ENCODE measurements at regions not wholly inside any gene's neighbourhood (a gene's known extent, or its start where the extent isn't known, plus 50 kb on each side); places are given as distances from the start of the nearest gene placed in this dataset.

DNA sequence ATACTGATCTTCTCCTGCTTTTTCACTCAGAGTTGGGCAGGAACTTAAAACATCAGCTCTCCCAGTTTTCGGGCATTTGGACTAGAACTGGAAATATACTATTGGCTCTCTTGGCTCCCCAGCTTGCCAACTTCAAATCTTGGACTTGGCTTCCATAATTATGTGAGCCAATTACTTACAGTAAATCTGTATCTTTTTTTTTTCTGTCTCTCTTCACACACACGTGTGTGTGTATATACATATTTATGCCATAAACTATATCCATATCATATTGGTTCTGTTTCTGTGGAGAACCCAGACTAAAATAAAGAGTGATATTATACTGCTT lies 379.6 kb upstream of the PRR16 start:
- H3K4me1 ChIP-seq (ENCODE audit: insufficient read depth, insufficient read length) = no peaks in the 10 kb centered on the region
- no peak overlapping the region for H3K9ac ChIP-seq (ENCODE audit: insufficient read length, low read depth)
- no peak overlapping the region for H3K4me3 ChIP-seq (ENCODE audit: insufficient read length, low read depth)
- H3K9me3 ChIP-seq (ENCODE audit: insufficient read depth, low read length) = no peaks in the 10 kb centered on the region
- no peaks in the 10 kb centered on the region for H3K27me3 ChIP-seq (ENCODE audit: insufficient read depth, insufficient read length)
- no peak for DNase-seq (ENCODE audit: low read depth, low spot score)
- H3K36me3 ChIP-seq (ENCODE audit: insufficient read depth, insufficient read length, low read length) = no peaks in the 10 kb centered on the region
- no peak for TF ChIP-seq YY1 (IDR thresholded peaks at IDR 0.05; ENCODE audit: insufficient read depth, insufficient read length)
- TF ChIP-seq SUZ12 (IDR thresholded peaks at IDR 0.05; ENCODE audit: extremely low read depth, insufficient read depth, insufficient read length) = no peak
- no peak for TF ChIP-seq ZNF274 (IDR thresholded peaks at IDR 0.05; ENCODE audit: low read depth, low read length)

DNA sequence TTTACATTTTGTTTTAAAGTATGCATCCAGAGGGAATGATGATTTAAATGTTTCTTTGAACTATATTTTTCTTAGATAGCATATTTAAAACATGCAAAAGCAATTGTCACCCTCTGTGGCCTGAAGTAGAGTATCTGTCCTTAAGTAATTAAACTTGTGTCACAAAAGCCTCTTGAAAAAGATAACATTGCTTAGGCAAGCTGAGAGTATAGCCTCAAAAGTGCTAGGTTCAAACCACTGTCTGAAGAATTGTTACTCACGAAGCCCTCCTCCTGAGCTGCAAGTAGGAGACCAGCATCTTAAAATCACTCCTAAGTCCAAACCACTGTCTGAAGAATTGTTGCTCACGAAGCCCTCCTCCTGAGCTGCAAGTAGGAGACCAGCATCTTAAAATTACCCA lies 378.0 kb upstream of the PRR16 start:
- TF ChIP-seq ZNF274 (IDR thresholded peaks at IDR 0.05; ENCODE audit: low read depth, low read length) (no peak), YY1 (IDR thresholded peaks at IDR 0.05; ENCODE audit: insufficient read depth, insufficient read length) (no peak), SUZ12 (IDR thresholded peaks at IDR 0.05; ENCODE audit: extremely low read depth, insufficient read depth, insufficient read length) (no peak)
- Histone ChIP-seq H3K36me3 (ENCODE audit: insufficient read depth, insufficient read length, low read length) (no peaks in the 10 kb centered on the region), H3K9me3 (ENCODE audit: insufficient read depth, low read length) (no peaks in the 10 kb centered on the region), H3K4me3 (ENCODE audit: insufficient read length, low read depth) (no peak overlapping the region), H3K9ac (ENCODE audit: insufficient read length, low read depth) (no peak overlapping the region), H3K27me3 (ENCODE audit: insufficient read depth, insufficient read length) (no peaks in the 10 kb centered on the region), H3K4me1 (ENCODE audit: insufficient read depth, insufficient read length) (no peaks in the 10 kb centered on the region)
- no peak for DNase-seq (ENCODE audit: low read depth, low spot score)

DNA sequence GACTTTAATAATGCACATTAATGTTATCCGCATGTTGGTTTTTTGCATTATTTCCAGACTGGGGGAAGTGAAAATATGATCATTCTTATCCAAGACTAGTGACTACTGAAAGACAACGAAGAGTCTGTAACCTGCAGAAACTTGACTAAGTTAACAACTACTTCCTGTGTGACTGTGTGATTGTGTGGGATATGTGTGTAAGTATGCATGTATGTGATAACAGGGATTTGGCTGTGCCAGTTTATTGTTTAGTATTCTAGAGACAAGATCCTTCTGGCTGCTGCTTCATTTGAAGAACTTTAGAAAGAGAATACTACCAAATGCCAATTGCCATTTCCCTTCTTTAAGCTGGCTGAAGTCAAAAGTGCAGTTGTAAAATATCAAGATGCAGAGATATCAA lies 375.7 kb upstream of the PRR16 start:
- no peak overlapping the region for H3K4me3 ChIP-seq (ENCODE audit: insufficient read length, low read depth)
- TF ChIP-seq SUZ12 (IDR thresholded peaks at IDR 0.05; ENCODE audit: extremely low read depth, insufficient read depth, insufficient read length) (no peak), ZNF274 (IDR thresholded peaks at IDR 0.05; ENCODE audit: low read depth, low read length) (no peak), YY1 (IDR thresholded peaks at IDR 0.05; ENCODE audit: insufficient read depth, insufficient read length) (no peak)
- H3K9ac ChIP-seq (ENCODE audit: insufficient read length, low read depth) = no peak overlapping the region
- no peaks in the 10 kb centered on the region for H3K36me3 ChIP-seq (ENCODE audit: insufficient read depth, insufficient read length, low read length)
- no peaks in the 10 kb centered on the region for H3K27me3 ChIP-seq (ENCODE audit: insufficient read depth, insufficient read length)
- H3K4me1 ChIP-seq (ENCODE audit: insufficient read depth, insufficient read length) = no peaks in the 10 kb centered on the region
- DNase-seq (ENCODE audit: low read depth, low spot score) = no peak
- no peaks in the 10 kb centered on the region for H3K9me3 ChIP-seq (ENCODE audit: insufficient read depth, low read length)

GRCh38 chr5:120088836-120089235 lies 375.3 kb upstream of the PRR16 start:
- no peak for DNase-seq (ENCODE audit: low read depth, low spot score)
- Histone ChIP-seq H3K36me3 (ENCODE audit: insufficient read depth, insufficient read length, low read length) (no peaks in the 10 kb centered on the region), H3K27me3 (ENCODE audit: insufficient read depth, insufficient read length) (no peaks in the 10 kb centered on the region), H3K4me1 (ENCODE audit: insufficient read depth, insufficient read length) (no peaks in the 10 kb centered on the region), H3K4me3 (ENCODE audit: insufficient read length, low read depth) (no peak overlapping the region), H3K9ac (ENCODE audit: insufficient read length, low read depth) (no peak overlapping the region), H3K9me3 (ENCODE audit: insufficient read depth, low read length) (no peaks in the 10 kb centered on the region)
- TF ChIP-seq YY1 (IDR thresholded peaks at IDR 0.05; ENCODE audit: insufficient read depth, insufficient read length) = no peak
- TF ChIP-seq ZNF274 (IDR thresholded peaks at IDR 0.05; ENCODE audit: low read depth, low read length) = no peak
- TF ChIP-seq SUZ12 (IDR thresholded peaks at IDR 0.05; ENCODE audit: extremely low read depth, insufficient read depth, insufficient read length) = no peak

DNA sequence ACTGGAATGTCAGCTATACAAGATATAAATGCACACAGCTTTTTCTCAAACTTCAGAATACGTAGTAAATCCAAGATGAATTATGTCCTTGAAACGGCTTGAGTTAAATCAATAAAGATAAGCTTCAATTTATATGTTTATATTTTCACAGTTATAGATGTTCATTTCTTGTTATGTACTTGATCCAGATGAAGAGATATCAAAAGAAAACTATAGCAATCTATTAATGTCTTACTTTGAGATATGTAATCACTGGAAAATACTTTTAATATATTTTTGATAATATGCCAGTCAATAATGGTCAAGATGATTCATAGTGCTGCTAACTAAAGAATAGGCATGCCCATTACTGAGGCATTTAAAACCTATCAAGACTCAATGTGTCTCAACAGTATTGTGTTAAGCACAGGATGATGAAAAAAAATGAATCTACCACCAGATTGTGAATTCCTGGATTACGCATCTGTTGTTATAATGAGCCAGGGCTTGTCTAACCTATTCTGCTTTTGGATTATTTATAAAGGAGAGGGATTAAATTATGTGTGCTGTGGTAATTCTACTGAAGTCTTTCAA lies 372.6 kb upstream of the PRR16 start:
- Histone ChIP-seq H3K4me3 (ENCODE audit: insufficient read length, low read depth) (no peak overlapping the region), H3K9me3 (ENCODE audit: insufficient read depth, low read length) (no peaks in the 10 kb centered on the region), H3K36me3 (ENCODE audit: insufficient read depth, insufficient read length, low read length) (no peaks in the 10 kb centered on the region), H3K27me3 (ENCODE audit: insufficient read depth, insufficient read length) (no peaks in the 10 kb centered on the region), H3K4me1 (ENCODE audit: insufficient read depth, insufficient read length) (no peaks in the 10 kb centered on the region), H3K9ac (ENCODE audit: insufficient read length, low read depth) (no peak overlapping the region)
- TF ChIP-seq YY1 (IDR thresholded peaks at IDR 0.05; ENCODE audit: insufficient read depth, insufficient read length) = no peak
- no peak for DNase-seq (ENCODE audit: low read depth, low spot score)

DNA sequence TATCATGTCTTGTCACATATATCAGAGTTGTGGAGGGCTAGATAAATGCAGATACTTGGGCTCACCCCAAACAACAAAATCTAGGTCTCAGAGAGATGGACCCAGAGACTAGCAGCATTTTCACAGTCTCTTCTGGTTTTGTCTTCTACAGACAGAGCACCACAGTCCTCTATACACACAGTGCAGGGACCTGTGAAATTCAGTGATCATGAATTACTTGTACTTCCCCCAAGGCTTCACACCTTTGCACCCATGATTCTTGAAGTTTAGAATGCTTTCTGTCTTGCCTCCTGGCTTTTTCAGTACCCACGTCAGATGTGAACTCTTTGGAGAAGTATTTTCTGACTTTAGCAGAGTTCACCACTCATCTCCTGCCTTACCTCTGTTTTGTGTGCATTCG lies 371.5 kb upstream of the PRR16 start:
- Histone ChIP-seq H3K27me3 (ENCODE audit: insufficient read depth, insufficient read length) (no peaks in the 10 kb centered on the region), H3K4me3 (ENCODE audit: insufficient read length, low read depth) (no peak overlapping the region), H3K4me1 (ENCODE audit: insufficient read depth, insufficient read length) (no peaks in the 10 kb centered on the region), H3K36me3 (ENCODE audit: insufficient read depth, insufficient read length, low read length) (no peaks in the 10 kb centered on the region), H3K9me3 (ENCODE audit: insufficient read depth, low read length) (no peaks in the 10 kb centered on the region), H3K9ac (ENCODE audit: insufficient read length, low read depth) (no peak overlapping the region)
- TF ChIP-seq SUZ12 (IDR thresholded peaks at IDR 0.05; ENCODE audit: extremely low read depth, insufficient read depth, insufficient read length) (no peak), ZNF274 (IDR thresholded peaks at IDR 0.05; ENCODE audit: low read depth, low read length) (no peak), YY1 (IDR thresholded peaks at IDR 0.05; ENCODE audit: insufficient read depth, insufficient read length) (no peak)
- no peak for DNase-seq (ENCODE audit: low read depth, low spot score)

GRCh38 chr5:120093178-120093577 lies 370.9 kb upstream of the PRR16 start:
- H3K9me3 ChIP-seq (ENCODE audit: insufficient read depth, low read length) = no peaks in the 10 kb centered on the region

DNA sequence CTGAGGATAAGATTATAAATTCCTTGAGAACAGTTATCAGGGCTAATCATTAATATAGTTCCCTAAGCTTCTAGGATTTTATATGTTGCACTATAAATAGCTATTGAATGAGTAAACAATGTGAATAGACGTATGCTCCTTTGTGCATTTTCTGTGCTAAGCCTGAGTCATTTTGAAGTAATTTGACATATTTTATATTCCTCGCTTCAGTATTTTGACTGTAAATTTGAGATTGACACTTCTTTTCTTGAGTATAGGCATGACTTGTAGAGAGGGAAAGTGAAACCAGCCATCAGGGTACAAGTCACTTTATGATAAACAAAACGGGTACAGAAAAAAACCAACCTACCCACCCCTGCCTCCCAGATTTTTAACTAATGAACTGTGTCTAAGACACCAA lies 367.7 kb upstream of the PRR16 start:
- no peaks in the 10 kb centered on the region for H3K4me1 ChIP-seq (ENCODE audit: insufficient read depth, insufficient read length)
- TF ChIP-seq YY1 (IDR thresholded peaks at IDR 0.05; ENCODE audit: insufficient read depth, insufficient read length) (no peak), ZNF274 (IDR thresholded peaks at IDR 0.05; ENCODE audit: low read depth, low read length) (no peak), SUZ12 (IDR thresholded peaks at IDR 0.05; ENCODE audit: extremely low read depth, insufficient read depth, insufficient read length) (no peak)
- H3K9ac ChIP-seq (ENCODE audit: insufficient read length, low read depth) = no peak overlapping the region
- no peaks in the 10 kb centered on the region for H3K9me3 ChIP-seq (ENCODE audit: insufficient read depth, low read length)
- H3K4me3 ChIP-seq (ENCODE audit: insufficient read length, low read depth) = no peak overlapping the region
- no peaks in the 10 kb centered on the region for H3K36me3 ChIP-seq (ENCODE audit: insufficient read depth, insufficient read length, low read length)
- DNase-seq (ENCODE audit: low read depth, low spot score) = no peak
- no peaks in the 10 kb centered on the region for H3K27me3 ChIP-seq (ENCODE audit: insufficient read depth, insufficient read length)

More at GRCh38 chr5:120093178-120093577, 370.9 kb upstream of the PRR16 start:
- H3K36me3 ChIP-seq (ENCODE audit: insufficient read depth, insufficient read length, low read length) = no peaks in the 10 kb centered on the region
- no peak overlapping the region for H3K9ac ChIP-seq (ENCODE audit: insufficient read length, low read depth)
- H3K4me3 ChIP-seq (ENCODE audit: insufficient read length, low read depth) = no peak overlapping the region
- no peaks in the 10 kb centered on the region for H3K27me3 ChIP-seq (ENCODE audit: insufficient read depth, insufficient read length)
- DNase-seq (ENCODE audit: low read depth, low spot score) = no peak
- no peak for TF ChIP-seq ZNF274 (IDR thresholded peaks at IDR 0.05; ENCODE audit: low read depth, low read length)
- no peak for TF ChIP-seq SUZ12 (IDR thresholded peaks at IDR 0.05; ENCODE audit: extremely low read depth, insufficient read depth, insufficient read length)
- TF ChIP-seq YY1 (IDR thresholded peaks at IDR 0.05; ENCODE audit: insufficient read depth, insufficient read length) = no peak
- H3K4me1 ChIP-seq (ENCODE audit: insufficient read depth, insufficient read length) = no peaks in the 10 kb centered on the region
